LNCAP (cell line): ENCODE measurements at regions not wholly inside any gene's neighbourhood (a gene's known extent, or its start where the extent isn't known, plus 50 kb on each side); places are given as distances from the start of the nearest gene placed in this dataset.

ENCODE experiments used
- CTCF ChIP-seq: fragments of 450-650 bp; IDR thresholded peaks from 2 replicates; pipeline ENCODE4 v1.5.1; 2017; ENCODE audit warnings: mild to moderate bottlenecking

GRCh38 chr10:8336629-8337331 lies 282.3 kb downstream of the GATA3 start:
- TF ChIP-seq CTCF: no peak

GRCh38 chr10:8337332-8337651 lies 282.8 kb downstream of the GATA3 start:
- TF ChIP-seq CTCF: no peak

GRCh38 chr10:8338177-8338766 lies 283.8 kb downstream of the GATA3 start:
- TF ChIP-seq CTCF: no peak

- TF ChIP-seq CTCF: no peak
These were observed 290.3 kb downstream of the GATA3 start for GRCh38 chr10:8344756-8345155.

- TF ChIP-seq CTCF: no peak
These were observed 292.4 kb downstream of the GATA3 start for GRCh38 chr10:8346861-8347260.

- no peak for TF ChIP-seq CTCF
These were observed 295.2 kb downstream of the GATA3 start for GRCh38 chr10:8349610-8350249.

- TF ChIP-seq CTCF: no peak
These were observed 295.9 kb downstream of the GATA3 start for GRCh38 chr10:8350250-8350967.
